ENCODE measurements at regions not wholly inside any gene's neighbourhood (a gene's known extent, or its start where the extent isn't known, plus 50 kb on each side); places are given as distances from the start of the nearest gene placed in this dataset.

- TF ChIP-seq, protein P1, sequence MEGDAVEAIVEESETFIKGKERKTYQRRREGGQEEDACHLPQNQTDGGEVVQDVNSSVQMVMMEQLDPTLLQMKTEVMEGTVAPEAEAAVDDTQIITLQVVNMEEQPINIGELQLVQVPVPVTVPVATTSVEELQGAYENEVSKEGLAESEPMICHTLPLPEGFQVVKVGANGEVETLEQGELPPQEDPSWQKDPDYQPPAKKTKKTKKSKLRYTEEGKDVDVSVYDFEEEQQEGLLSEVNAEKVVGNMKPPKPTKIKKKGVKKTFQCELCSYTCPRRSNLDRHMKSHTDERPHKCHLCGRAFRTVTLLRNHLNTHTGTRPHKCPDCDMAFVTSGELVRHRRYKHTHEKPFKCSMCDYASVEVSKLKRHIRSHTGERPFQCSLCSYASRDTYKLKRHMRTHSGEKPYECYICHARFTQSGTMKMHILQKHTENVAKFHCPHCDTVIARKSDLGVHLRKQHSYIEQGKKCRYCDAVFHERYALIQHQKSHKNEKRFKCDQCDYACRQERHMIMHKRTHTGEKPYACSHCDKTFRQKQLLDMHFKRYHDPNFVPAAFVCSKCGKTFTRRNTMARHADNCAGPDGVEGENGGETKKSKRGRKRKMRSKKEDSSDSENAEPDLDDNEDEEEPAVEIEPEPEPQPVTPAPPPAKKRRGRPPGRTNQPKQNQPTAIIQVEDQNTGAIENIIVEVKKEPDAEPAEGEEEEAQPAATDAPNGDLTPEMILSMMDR (IDR thresholded peaks at IDR 0.05): no peak
- no peak for TF ChIP-seq EZH2 (IDR thresholded peaks at IDR 0.05)
- no peak for TF ChIP-seq EZH2phosphoT487 (IDR thresholded peaks at IDR 0.05)
These were observed 60.1 kb upstream of the ASB17 start for GRCh38 chr1:75992312-75992711.
